OCI-LY1 (cell line): ENCODE measurements at regions not wholly inside any gene's neighbourhood (a gene's known extent, or its start where the extent isn't known, plus 50 kb on each side); places are given as distances from the start of the nearest gene placed in this dataset.

Experiments
- CTCF ChIP-seq: fragments of 200-600 bp; sonication (generic), shearing (Covaris generic); IDR thresholded peaks from 2 replicates; pipeline ENCODE4 v1.5.1; 2017; ENCODE audit warnings: mild to moderate bottlenecking, antibody characterized with exemption, low read length, moderate library complexity, mixed read lengths
- EZH2 ChIP-seq: fragments of 200-600 bp; sonication (generic), shearing (Covaris generic); IDR thresholded peaks from 2 replicates; pipeline ENCODE4 v1.8.0; 2017; ENCODE audit warnings: borderline replicate concordance, mixed run types, mild to moderate bottlenecking, antibody characterized with exemption, low read length, moderate library complexity, mixed read lengths

GRCh38 chr6:91653895-91654294 lies 1067.0 kb upstream of the MAP3K7 start:
- TF ChIP-seq CTCF (no peak), EZH2 (no peak)
